Astrocyte (in vitro differentiated cells and primary cell): ENCODE measurements at regions not wholly inside any gene's neighbourhood (a gene's known extent, or its start where the extent isn't known, plus 50 kb on each side); places are given as distances from the start of the nearest gene placed in this dataset.
"Not testable (repeated sequence)": the region's sequence is repeated elsewhere in the genome, so short reads cannot be mapped to it uniquely, and the experiment has no call there.

Experiments
- DNase-seq: peaks from one replicate; pipeline ENCODE4 v3.0.0-alpha.2; 2010; ENCODE audit warnings: low read depth
- FAIRE-seq: peaks from 2 replicates; lab custom pipeline; 2011; peaks lifted over from hg19 to GRCh38; lab: Jason Lieb, UNC
- H2AFZ ChIP-seq: 2 replicates; pipeline ENCODE4 v1.6.0; 2012; ENCODE audit warnings: low read depth, low read length, inconsistent platforms
- H3K27ac ChIP-seq: 2 replicates; pipeline ENCODE4 v1.5.1; 2011; ENCODE audit warnings: low read depth, low read length, inconsistent platforms
- H3K27me3 ChIP-seq: 2 replicates; pipeline ENCODE4 v1.6.0; 2011; ENCODE audit warnings: low read length, inconsistent platforms; ENCODE audit not compliant: insufficient read depth
- H3K36me3 ChIP-seq: 2 replicates; pipeline ENCODE4 v1.5.1; 2011; ENCODE audit warnings: low read length, inconsistent platforms; ENCODE audit not compliant: insufficient read depth
- H3K4me1 ChIP-seq: 2 replicates; pipeline ENCODE4 v1.5.1; 2011; ENCODE audit warnings: low read length, inconsistent platforms; ENCODE audit not compliant: insufficient read depth
- H3K4me2 ChIP-seq: 2 replicates; pipeline ENCODE4 v1.6.0; 2012; ENCODE audit warnings: low read length, inconsistent platforms
- H3K4me3 ChIP-seq: 2 replicates; pipeline ENCODE4 v1.5.1; 2011; ENCODE audit warnings: low read depth, mild to moderate bottlenecking, low read length, inconsistent platforms; ENCODE audit not compliant: insufficient read depth
- H3K79me2 ChIP-seq: 2 replicates; pipeline ENCODE4 v1.6.0; 2012; ENCODE audit warnings: mild to moderate bottlenecking, low read length, inconsistent platforms; ENCODE audit not compliant: insufficient read depth
- H3K9ac ChIP-seq: 2 replicates; pipeline ENCODE4 v1.6.0; 2012; ENCODE audit warnings: mild to moderate bottlenecking, low read length, inconsistent platforms
- H3K9me3 ChIP-seq: 2 replicates; pipeline ENCODE4 v1.5.1; 2012; ENCODE audit warnings: low read depth, mild to moderate bottlenecking, low read length, inconsistent platforms; ENCODE audit not compliant: insufficient read depth
- H4K20me1 ChIP-seq: 2 replicates; pipeline ENCODE4 v1.6.0; 2012; ENCODE audit warnings: low read length, inconsistent platforms; ENCODE audit not compliant: insufficient read depth
- H3K27ac Mint-ChIP-seq: one replicate; pipeline ENCODE4 v1.8.0; 2021; ENCODE audit warnings: mild to moderate bottlenecking, mixed read lengths; ENCODE audit not compliant: unreplicated experiment
- H3K27me3 Mint-ChIP-seq: one replicate; pipeline ENCODE4 v1.8.0; 2021; ENCODE audit warnings: low read depth, mixed read lengths; ENCODE audit not compliant: unreplicated experiment
- H3K36me3 Mint-ChIP-seq: one replicate; pipeline ENCODE4 v1.8.0; 2021; ENCODE audit warnings: low read depth, mixed read lengths; ENCODE audit not compliant: unreplicated experiment
- H3K4me1 Mint-ChIP-seq: one replicate; pipeline ENCODE4 v1.8.0; 2021; ENCODE audit warnings: low read depth, mixed read lengths; ENCODE audit not compliant: unreplicated experiment
- H3K4me3 Mint-ChIP-seq: one replicate; pipeline ENCODE4 v1.8.0; 2021; ENCODE audit warnings: mild to moderate bottlenecking, moderate library complexity, mixed read lengths; ENCODE audit not compliant: unreplicated experiment
- H3K9me3 Mint-ChIP-seq: one replicate; pipeline ENCODE4 v1.8.0; 2021; ENCODE audit warnings: mild to moderate bottlenecking, mixed read lengths; ENCODE audit not compliant: unreplicated experiment
- EZH2 ChIP-seq: IDR thresholded peaks from 2 replicates; pipeline ENCODE4 v1.6.1; 2012; ENCODE audit warnings: mild to moderate bottlenecking, low read length, inconsistent platforms; ENCODE audit not compliant: insufficient read depth
- TF ChIP-seq, protein P1 (sequence below): IDR thresholded peaks from 2 replicates; pipeline ENCODE4 v1.5.1; 2011; ENCODE audit warnings: low read depth, mild to moderate bottlenecking, inconsistent platforms, low read length, moderate library complexity; ENCODE audit not compliant: insufficient read depth

DNA sequence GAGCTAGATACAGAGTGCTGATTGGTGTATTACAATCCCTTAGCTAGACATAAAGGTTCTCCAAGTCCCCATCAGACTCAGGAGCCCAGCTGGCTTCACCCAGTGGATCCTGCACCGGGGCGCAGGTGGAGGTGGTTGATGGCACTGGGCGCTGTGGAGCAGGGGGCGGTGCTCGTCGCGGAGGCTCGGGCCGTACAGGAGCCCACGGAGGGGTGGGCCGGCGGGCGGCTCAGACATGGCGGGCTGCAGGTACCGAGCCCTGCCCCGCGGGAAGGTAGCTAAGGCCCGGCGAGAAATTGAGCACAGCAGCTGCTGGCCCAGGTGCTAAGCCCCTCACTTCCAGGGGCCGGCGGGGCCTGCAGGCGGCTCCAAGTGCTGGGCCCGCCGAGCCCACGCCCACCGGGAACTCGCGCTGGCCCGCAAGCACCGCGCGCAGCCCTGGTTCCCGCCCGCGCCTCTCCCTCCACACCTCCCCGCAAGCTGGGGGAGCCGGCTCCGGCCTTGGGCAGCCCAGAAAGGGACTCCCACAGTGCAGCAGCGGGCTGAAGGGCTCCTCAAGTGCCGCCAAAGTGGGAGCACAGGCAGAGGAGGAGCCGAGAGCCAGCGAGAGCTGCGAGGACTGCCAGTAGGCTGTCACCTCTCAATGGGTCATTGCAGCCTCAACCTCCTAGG is 96.4 kb upstream of the MYO10 start:
- not testable (repeated sequence) for H3K27me3 Mint-ChIP-seq, H3K27ac ChIP-seq, H3K4me3 Mint-ChIP-seq, H3K9me3 Mint-ChIP-seq, H3K4me1 Mint-ChIP-seq, H3K27me3 ChIP-seq, H3K36me3 Mint-ChIP-seq, H3K4me1 ChIP-seq, H3K36me3 ChIP-seq, H3K27ac Mint-ChIP-seq, H3K4me3 ChIP-seq, H2AFZ ChIP-seq, H3K79me2 ChIP-seq, FAIRE-seq, DNase-seq, H4K20me1 ChIP-seq, H3K9ac ChIP-seq, H3K9me3 ChIP-seq, H3K4me2 ChIP-seq

- peaks cover 10% of the 10 kb centered on the region for H3K4me1 ChIP-seq
- H3K9me3 ChIP-seq, H3K27me3 Mint-ChIP-seq, H3K4me3 Mint-ChIP-seq, H3K27ac Mint-ChIP-seq, H3K9me3 Mint-ChIP-seq, H3K36me3 ChIP-seq, H3K79me2 ChIP-seq, FAIRE-seq, H3K4me1 Mint-ChIP-seq, H3K36me3 Mint-ChIP-seq, H4K20me1 ChIP-seq, DNase-seq, H3K27ac ChIP-seq, H2AFZ ChIP-seq, H3K4me3 ChIP-seq, H3K4me2 ChIP-seq, H3K27me3 ChIP-seq, H3K9ac ChIP-seq: not testable (repeated sequence)
These were observed 98.9 kb upstream of the MYO10 start for GRCh38 chr5:17034992-17035391.

- H3K36me3 ChIP-seq: no peaks in the 10 kb centered on the region
- H3K36me3 Mint-ChIP-seq: peaks cover 1% of the 10 kb centered on the region
These were observed 101.7 kb upstream of the MYO10 start for GRCh38 chr5:17037751-17038150.

More at GRCh38 chr5:17037751-17038150, 101.7 kb upstream of the MYO10 start:
- Mint-ChIP-seq H3K27ac (no peak overlapping the region), H3K27me3 (no peaks in the 10 kb centered on the region), H3K9me3 (peaks cover 2% of the 10 kb centered on the region), H3K4me3 (no peak overlapping the region), H3K4me1 (no peaks in the 10 kb centered on the region)
- no peak for TF ChIP-seq EZH2
- TF ChIP-seq, protein P1, sequence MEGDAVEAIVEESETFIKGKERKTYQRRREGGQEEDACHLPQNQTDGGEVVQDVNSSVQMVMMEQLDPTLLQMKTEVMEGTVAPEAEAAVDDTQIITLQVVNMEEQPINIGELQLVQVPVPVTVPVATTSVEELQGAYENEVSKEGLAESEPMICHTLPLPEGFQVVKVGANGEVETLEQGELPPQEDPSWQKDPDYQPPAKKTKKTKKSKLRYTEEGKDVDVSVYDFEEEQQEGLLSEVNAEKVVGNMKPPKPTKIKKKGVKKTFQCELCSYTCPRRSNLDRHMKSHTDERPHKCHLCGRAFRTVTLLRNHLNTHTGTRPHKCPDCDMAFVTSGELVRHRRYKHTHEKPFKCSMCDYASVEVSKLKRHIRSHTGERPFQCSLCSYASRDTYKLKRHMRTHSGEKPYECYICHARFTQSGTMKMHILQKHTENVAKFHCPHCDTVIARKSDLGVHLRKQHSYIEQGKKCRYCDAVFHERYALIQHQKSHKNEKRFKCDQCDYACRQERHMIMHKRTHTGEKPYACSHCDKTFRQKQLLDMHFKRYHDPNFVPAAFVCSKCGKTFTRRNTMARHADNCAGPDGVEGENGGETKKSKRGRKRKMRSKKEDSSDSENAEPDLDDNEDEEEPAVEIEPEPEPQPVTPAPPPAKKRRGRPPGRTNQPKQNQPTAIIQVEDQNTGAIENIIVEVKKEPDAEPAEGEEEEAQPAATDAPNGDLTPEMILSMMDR: no peak
- Histone ChIP-seq H2AFZ (no peak overlapping the region), H3K9me3 (peaks cover 3% of the 10 kb centered on the region), H3K27me3 (no peaks in the 10 kb centered on the region), H3K4me2 (peak overlapping the region; percentile 77), H3K79me2 (no peaks in the 10 kb centered on the region), H3K9ac (no peak overlapping the region), H3K4me1 (peaks cover 10% of the 10 kb centered on the region), H3K27ac (peak overlapping the region; percentile 50), H3K4me3 (no peak overlapping the region), H4K20me1 (no peaks in the 10 kb centered on the region)
- peak; percentile 65 for DNase-seq
- no peak for FAIRE-seq
